AG10803 (cell line): ENCODE measurements at regions not wholly inside any gene's neighbourhood (a gene's known extent, or its start where the extent isn't known, plus 50 kb on each side); places are given as distances from the start of the nearest gene placed in this dataset.

Experiments used
- DNase-seq: peaks from one replicate; pipeline ENCODE4 v3.0.0; 2010; ENCODE audit warnings: low read depth
- H3K4me3 ChIP-seq: 2 replicates; pipeline ENCODE4 v1.5.1; 2011; ENCODE audit warnings: mild to moderate bottlenecking, low read length, control low read depth
- TF ChIP-seq, protein P1 (sequence below): conservative IDR thresholded peaks from 2 replicates; pipeline ENCODE4 v1.5.1; 2011; ENCODE audit warnings: mild to moderate bottlenecking, low read length, control low read depth, inconsistent platforms

DNA sequence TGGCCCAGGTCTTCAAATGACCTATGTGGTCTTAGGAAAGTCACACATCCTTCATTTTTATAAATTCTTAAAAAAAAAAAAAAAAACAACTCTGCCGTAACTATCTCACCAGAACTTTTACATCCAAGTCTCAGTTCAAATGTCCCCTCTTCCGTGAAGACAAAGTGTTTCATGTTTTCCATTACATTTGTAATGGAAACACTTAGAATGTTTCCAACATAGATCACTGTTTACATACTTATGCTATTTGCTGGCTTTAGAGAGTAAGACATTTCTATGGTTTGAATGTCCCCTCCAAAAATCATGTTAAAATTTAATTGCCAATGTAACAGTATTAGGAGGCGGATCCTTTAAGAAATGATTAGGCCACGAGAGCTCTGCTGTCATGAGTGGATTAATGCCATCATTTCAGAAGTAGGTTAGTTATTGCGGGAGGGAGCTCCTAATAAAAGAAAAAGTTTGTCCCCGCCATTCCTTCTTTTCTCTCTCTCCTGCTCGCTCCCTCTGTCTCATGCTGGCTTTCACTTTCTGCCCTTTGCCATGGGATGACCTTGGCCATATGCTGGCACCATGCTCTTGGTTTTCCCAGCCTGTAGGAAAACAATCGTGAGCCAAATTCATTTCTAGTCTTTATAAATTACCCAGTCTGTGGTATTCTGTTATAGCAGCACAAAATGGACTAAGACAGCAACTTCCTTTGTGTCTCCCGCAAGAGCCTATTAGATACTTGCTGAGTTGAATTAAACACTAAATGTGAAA lies 887.8 kb upstream of the SOX9 start:
- TF ChIP-seq, protein P1, sequence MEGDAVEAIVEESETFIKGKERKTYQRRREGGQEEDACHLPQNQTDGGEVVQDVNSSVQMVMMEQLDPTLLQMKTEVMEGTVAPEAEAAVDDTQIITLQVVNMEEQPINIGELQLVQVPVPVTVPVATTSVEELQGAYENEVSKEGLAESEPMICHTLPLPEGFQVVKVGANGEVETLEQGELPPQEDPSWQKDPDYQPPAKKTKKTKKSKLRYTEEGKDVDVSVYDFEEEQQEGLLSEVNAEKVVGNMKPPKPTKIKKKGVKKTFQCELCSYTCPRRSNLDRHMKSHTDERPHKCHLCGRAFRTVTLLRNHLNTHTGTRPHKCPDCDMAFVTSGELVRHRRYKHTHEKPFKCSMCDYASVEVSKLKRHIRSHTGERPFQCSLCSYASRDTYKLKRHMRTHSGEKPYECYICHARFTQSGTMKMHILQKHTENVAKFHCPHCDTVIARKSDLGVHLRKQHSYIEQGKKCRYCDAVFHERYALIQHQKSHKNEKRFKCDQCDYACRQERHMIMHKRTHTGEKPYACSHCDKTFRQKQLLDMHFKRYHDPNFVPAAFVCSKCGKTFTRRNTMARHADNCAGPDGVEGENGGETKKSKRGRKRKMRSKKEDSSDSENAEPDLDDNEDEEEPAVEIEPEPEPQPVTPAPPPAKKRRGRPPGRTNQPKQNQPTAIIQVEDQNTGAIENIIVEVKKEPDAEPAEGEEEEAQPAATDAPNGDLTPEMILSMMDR, result no peak
- DNase-seq, result no peak
- no peak overlapping the region for H3K4me3 ChIP-seq

DNA sequence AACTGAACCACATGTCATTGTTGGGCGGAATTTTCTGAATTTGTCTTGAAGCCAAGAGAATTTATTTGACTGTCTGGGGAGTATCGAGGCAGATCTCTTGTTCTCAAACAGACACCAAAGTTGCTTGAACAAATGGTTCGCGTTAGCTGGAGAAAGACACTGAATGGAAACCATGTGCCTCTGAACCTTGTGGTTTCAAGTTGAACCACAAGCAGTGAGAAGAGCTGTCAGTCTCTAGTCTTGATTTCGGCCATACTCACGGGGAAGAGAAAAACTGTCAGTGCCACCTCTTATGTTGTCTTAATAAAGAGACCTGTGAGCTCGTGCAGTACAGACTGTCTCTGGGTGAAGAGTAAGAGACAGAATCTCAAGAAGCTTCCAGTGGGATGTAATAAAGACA lies 886.5 kb upstream of the SOX9 start:
- TF ChIP-seq, protein P1, result no peak

DNA sequence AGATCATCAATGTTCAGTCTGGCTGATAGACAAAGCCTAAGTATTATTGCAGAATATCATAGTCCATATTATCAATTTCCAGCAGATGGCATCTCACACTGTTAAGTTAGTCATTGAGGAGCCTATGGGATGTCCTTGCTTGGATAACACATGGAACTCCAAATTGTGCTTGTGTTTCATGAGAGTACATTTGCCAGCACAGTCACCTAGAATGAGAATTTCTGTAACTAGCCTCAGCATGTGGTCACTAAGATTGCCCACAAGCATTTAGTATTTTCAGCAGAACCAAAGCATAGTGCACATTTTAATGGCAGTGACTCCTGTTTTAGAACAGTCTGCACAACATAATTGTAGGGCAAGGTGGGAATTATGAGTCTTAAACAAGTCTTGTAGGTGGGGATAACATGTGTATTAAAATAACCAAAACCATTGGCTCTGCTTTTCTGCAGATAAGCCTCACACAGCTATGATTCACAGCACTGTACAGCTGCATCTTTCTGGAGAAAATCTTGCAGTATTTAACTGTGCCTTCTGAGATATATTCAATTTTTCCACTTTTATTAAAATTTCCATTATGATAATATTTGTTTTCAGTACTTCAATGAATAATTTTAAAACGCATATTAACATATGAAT lies 882.8 kb upstream of the SOX9 start:
- TF ChIP-seq, protein P1, result peak; percentile 65
- H3K4me3 ChIP-seq, result no peak overlapping the region
- DNase-seq, result peak; percentile 90

More for the DNA sequence above, 886.5 kb upstream of the SOX9 start:
- DNase-seq, result peak; percentile 31
- no peak overlapping the region for H3K4me3 ChIP-seq

DNA sequence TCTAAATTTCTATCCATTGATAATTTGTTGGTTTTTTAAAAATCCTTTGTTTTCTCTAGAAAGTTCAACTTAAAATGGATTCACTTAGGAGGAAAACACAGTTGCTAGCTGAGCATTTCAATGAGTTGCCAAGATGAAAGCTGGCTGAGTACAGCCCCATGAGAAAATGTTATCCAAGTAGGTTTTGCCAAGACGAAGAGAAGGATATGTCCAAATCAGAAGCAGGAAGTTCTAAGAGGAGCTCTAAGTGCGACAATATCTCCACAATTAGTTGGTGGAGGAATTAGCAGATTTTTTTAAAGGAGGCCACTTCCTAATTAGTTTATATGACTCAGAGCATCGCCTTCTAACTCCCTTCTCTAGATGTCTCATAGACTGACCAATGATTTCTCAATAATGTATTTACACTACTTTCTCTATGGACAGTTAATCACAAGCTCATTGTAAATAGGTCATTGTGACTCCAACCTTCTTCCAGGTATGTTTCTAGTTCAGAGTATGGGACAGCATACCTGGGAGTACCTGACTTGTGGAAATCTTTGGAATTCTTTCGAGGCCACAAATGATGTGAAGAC lies 873.3 kb upstream of the SOX9 start:
- peak; percentile 60 for DNase-seq
- TF ChIP-seq, protein P1, result no peak

DNA sequence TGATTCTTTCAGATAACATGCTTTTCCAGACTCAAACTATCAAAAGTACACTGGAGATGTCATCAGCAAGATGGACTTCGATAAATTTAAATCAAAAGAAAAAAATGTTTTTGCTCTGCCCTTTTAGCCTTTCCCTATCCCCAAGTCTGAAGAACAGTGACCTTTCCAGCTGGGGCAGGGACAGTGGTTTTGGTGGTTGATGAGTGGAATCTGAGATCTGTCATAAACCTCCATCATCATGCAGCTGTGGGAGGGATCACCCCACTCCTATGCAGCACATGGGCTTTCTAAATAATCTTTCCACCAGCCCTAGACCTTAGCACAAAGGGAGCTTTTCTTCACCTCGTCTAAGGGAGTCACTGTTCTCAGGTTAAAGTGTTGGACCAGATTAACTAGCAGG lies 869.5 kb upstream of the SOX9 start:
- DNase-seq, result peak; percentile 69
- H3K4me3 ChIP-seq, result no peak overlapping the region
- TF ChIP-seq, protein P1, result no peak

More for the DNA sequence above, 873.3 kb upstream of the SOX9 start:
- H3K4me3 ChIP-seq, result no peak overlapping the region

DNA sequence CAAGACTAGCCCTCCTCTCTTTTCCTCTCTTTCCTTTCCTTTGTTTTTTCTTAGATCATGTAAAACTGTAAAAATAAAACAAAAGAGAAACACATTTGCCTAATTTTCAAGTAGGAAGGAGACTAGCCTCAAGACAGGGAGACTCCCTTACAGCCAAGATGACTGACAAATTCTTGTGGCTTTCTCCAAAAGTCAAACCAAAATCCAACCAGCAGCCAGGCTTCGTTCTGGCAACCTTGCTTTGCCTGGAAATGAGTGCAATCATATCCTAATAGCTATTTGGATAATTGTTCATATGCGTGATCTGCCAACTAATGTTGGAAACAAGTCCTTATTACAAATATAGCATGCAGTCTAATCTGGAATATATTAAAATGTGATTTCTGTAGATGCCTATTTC lies 868.9 kb upstream of the SOX9 start:
- TF ChIP-seq, protein P1, result no peak
- peak; percentile 95 for DNase-seq
- no peak overlapping the region for H3K4me3 ChIP-seq
